ENCODE measurements at regions not wholly inside any gene's neighbourhood (a gene's known extent, or its start where the extent isn't known, plus 50 kb on each side); places are given as distances from the start of the nearest gene placed in this dataset.

DNA sequence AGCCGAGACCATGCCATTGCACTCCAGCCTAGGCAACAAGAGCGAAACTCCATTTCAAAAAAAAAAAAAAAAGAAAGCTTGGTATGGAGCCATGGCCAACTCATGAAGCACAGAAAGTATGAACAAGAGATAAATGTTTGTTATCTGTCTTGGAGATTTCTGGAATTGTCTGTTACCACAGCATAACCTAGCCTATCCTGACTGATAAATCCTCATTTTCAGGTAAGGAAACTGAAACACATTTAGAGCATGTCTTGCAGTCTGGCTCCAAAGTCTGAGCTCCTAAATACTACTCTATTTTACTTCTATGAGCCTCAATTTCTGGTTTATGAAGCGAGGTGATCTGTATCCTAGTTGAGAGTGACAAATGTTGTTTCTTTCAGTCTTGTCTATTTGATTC lies 68.3 kb upstream of the SLC44A1 start:
- TF ChIP-seq, protein P1, sequence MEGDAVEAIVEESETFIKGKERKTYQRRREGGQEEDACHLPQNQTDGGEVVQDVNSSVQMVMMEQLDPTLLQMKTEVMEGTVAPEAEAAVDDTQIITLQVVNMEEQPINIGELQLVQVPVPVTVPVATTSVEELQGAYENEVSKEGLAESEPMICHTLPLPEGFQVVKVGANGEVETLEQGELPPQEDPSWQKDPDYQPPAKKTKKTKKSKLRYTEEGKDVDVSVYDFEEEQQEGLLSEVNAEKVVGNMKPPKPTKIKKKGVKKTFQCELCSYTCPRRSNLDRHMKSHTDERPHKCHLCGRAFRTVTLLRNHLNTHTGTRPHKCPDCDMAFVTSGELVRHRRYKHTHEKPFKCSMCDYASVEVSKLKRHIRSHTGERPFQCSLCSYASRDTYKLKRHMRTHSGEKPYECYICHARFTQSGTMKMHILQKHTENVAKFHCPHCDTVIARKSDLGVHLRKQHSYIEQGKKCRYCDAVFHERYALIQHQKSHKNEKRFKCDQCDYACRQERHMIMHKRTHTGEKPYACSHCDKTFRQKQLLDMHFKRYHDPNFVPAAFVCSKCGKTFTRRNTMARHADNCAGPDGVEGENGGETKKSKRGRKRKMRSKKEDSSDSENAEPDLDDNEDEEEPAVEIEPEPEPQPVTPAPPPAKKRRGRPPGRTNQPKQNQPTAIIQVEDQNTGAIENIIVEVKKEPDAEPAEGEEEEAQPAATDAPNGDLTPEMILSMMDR (conservative IDR thresholded peaks at IDR 0.05; ENCODE audit: low read depth, low read length), result no peak
- DNase-seq (ENCODE audit: low read depth), result no peak
- no peak overlapping the region for H3K4me3 ChIP-seq (ENCODE audit: low read length)

DNA sequence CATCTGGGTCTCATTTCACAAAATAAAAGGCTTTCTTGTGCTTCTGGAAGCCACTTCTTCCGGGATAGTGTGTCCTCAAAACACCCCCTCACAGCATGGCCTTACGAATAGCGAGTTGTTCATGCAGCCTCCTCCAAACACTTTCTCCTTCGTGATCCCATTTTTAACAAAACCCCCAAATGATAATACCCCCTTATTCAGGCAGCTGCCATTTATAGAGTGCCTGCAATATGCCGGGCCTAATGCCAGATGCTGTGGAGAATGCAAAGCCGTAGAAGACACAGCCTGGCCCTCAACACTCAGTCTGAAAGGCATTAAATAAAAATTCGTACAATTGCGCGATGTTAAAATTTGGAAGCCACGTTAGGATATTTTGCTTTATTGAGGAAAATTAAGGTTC lies 66.4 kb upstream of the SLC44A1 start:
- no peak for DNase-seq (ENCODE audit: low read depth)
- H3K4me3 ChIP-seq (ENCODE audit: low read length), result no peak overlapping the region
- TF ChIP-seq, protein P1 (conservative IDR thresholded peaks at IDR 0.05; ENCODE audit: low read depth, low read length), result no peak

DNA sequence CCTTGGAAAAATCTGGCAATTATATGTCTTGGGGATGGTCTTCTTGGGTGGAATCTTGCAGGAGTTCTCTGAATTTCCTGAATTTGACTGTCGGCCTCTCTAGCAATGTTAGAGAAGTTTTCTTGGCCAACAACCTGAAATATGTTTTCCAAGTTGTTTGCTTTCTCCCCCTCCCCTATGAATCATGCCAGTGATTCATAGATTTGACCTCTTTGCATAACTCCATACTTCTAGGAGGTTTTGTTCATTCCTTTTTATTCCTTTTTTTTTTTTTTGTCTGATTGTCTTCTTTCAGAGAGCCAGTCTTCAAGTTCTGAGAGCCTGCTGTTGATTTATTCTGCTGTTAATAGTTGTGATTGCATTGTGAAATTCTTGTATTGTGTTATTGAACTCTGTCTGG lies 56.7 kb upstream of the SLC44A1 start:
- DNase-seq (ENCODE audit: low read depth), result peak; percentile 44
- no peak overlapping the region for H3K4me3 ChIP-seq (ENCODE audit: low read length)
- TF ChIP-seq, protein P1 (conservative IDR thresholded peaks at IDR 0.05; ENCODE audit: low read depth, low read length), result no peak

DNA sequence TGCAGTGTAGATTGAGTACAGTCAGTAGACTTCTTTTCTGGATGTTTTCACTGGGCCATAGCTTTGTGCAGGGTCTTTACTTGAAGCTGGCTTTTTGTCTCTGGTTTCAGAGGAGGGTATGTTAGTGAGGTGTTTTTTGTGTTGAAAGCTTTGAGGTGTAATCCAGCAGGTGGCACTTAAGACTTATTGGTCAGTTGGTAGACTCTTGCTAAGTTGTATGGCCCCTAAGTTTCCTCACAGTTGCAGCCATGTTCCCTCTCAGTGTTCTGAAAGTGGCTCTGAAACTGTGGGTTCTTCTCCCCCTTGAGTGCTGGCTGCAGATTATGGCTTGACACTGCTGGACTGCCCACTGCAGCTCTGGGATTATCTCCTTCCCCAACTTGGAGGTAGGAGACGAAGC lies 55.7 kb upstream of the SLC44A1 start:
- H3K4me3 ChIP-seq (ENCODE audit: low read length), result no peak overlapping the region
- TF ChIP-seq, protein P1 (conservative IDR thresholded peaks at IDR 0.05; ENCODE audit: low read depth, low read length), result no peak
- no peak for DNase-seq (ENCODE audit: low read depth)

DNA sequence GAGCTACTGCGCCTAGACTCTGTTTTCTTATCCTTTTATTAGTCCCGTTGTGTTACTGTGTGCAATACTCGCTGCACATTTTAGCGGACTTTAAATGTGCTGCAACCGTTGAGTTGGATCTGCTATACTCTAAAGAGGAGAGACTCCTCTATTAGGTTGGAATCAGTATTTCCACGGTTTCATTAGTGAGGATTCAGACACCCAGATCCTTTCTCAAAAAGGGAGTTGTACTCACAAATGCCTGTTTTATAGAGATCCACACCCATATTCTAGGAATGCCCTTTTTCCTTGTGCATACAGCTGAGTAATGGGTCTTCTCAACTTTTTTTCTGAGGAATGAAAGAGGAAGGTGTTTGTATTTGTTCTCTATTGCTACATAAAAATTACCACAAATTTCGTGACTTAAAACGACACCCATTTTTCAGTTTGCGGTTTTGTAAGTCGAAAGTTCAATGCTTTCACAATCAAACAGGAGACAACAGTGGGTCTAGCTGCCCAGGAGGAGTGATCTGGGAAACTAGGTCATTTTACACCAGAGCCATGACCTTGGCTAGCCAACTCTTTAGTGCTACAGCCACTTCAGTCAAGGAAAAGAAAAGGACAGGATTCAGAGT lies 52.8 kb upstream of the SLC44A1 start:
- TF ChIP-seq, protein P1 (conservative IDR thresholded peaks at IDR 0.05; ENCODE audit: low read depth, low read length), result no peak
- H3K4me3 ChIP-seq (ENCODE audit: low read length), result no peak overlapping the region
- no peak for DNase-seq (ENCODE audit: low read depth)

DNA sequence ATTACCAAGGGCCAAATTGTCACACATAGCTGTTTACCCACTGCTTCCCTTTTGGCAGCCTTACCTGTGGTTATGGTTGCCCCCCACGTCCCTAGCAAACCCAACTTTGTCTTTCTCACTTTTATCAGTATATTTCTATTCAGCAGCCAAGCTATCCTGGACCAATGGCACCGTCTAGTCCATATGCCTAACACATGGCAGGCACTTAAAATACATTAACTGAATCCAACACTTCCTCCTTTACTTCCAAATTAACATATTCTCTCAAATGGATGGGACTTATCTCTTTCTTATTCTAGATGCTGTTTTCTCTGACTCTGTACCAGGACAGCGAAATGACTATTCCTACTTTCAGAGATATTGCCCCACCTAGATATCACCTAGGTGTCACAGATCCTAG lies 50.9 kb upstream of the SLC44A1 start:
- TF ChIP-seq, protein P1 (conservative IDR thresholded peaks at IDR 0.05; ENCODE audit: low read depth, low read length), result no peak
- no peak overlapping the region for H3K4me3 ChIP-seq (ENCODE audit: low read length)
- no peak for DNase-seq (ENCODE audit: low read depth)

DNA sequence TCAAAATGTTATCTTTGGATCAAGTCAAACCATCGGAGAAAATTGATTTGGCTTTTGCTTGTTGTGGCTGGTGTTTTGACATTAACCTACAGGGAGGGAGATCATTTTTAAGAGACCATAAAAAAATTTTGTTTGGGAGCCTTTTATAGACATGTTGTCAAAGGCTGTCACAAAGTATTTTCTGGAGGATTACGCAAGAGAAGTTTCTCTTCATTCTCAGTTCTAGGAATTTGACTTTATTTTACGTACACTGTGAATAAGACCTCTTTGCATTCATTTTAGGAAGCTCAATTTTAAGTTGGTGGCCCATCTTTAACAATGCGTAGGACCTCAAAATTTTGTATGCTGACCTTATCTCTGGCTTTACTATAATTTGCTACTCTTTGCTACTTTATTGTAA lies 50.2 kb upstream of the SLC44A1 start:
- no peak overlapping the region for H3K4me3 ChIP-seq (ENCODE audit: low read length)
- DNase-seq (ENCODE audit: low read depth), result no peak
- TF ChIP-seq, protein P1 (conservative IDR thresholded peaks at IDR 0.05; ENCODE audit: low read depth, low read length), result no peak

Data from retinal pigment epithelial cell (primary cell).